ENCODE measurements at regions not wholly inside any gene's neighbourhood (a gene's known extent, or its start where the extent isn't known, plus 50 kb on each side); places are given as distances from the start of the nearest gene placed in this dataset.

DNA sequence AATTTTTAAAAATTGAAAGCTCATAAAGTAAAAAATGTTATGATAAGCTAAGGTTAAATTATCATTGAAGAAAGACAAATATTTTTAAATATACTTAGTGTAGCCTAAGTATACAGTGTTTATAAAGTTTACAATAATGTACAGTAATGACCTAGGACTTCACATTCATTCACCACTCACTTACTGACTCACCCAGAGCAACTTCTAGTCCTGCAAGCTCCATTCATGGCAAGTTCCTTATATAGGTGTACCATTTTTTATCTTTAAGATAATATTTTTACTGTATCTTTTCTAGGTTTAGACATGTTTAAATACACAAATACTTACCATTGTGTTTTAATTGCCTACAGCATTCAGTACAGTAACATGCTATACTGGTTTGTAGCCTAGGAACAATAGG is 112.3 kb upstream of the RADX start:
- no peak for TF ChIP-seq POLR2A (IDR thresholded peaks at IDR 0.05; ENCODE audit: low read length)
- no peak for TF ChIP-seq GATA1 (IDR thresholded peaks at IDR 0.05; ENCODE audit: low read depth, low read length)

Measured in erythroblast (primary cell).